NAMALWA (cell line): ENCODE measurements at regions not wholly inside any gene's neighbourhood (a gene's known extent, or its start where the extent isn't known, plus 50 kb on each side); places are given as distances from the start of the nearest gene placed in this dataset.
"Not testable (repeated sequence)": the region's sequence is repeated elsewhere in the genome, so short reads cannot be mapped to it uniquely, and the experiment has no call there.

Experiments used
- DNase-seq: peaks from one replicate; pipeline ENCODE4 v3.0.0-alpha.2; 2015; ENCODE audit warnings: low spot score

- DNase-seq = no peak
These were observed 112.7 kb downstream of the GJA1 start for GRCh38 chr6:121548131-121548530.

GRCh38 chr6:121549736-121550135 lies 114.3 kb downstream of the GJA1 start:
- DNase-seq = no peak

- no peak for DNase-seq
These were observed 115.1 kb downstream of the GJA1 start for GRCh38 chr6:121550491-121551010.

- no peak for DNase-seq
These were observed 119.8 kb downstream of the GJA1 start for GRCh38 chr6:121555201-121555600.

GRCh38 chr6:121556149-121556548 lies 120.7 kb downstream of the GJA1 start:
- DNase-seq = not testable (repeated sequence)

- DNase-seq = no peak
These were observed 121.9 kb downstream of the GJA1 start for GRCh38 chr6:121557146-121557940.

GRCh38 chr6:121559611-121560269 lies 124.3 kb downstream of the GJA1 start:
- DNase-seq = no peak

GRCh38 chr6:121560476-121560875 lies 125.0 kb downstream of the GJA1 start:
- no peak for DNase-seq

GRCh38 chr6:121563286-121563685 lies 127.8 kb downstream of the GJA1 start:
- DNase-seq = no peak

GRCh38 chr6:121564529-121564928 lies 129.1 kb downstream of the GJA1 start:
- not testable (repeated sequence) for DNase-seq

- no peak for DNase-seq
These were observed 136.0 kb downstream of the GJA1 start for GRCh38 chr6:121571455-121571854.

- DNase-seq = no peak
These were observed 138.0 kb downstream of the GJA1 start for GRCh38 chr6:121573481-121573880.

- DNase-seq = no peak
These were observed 142.8 kb downstream of the GJA1 start for GRCh38 chr6:121578216-121578615.

- DNase-seq = no peak
These were observed 144.0 kb downstream of the GJA1 start for GRCh38 chr6:121579478-121579877.

GRCh38 chr6:121581327-121581726 lies 145.9 kb downstream of the GJA1 start:
- DNase-seq = no peak

- no peak for DNase-seq
These were observed 146.8 kb downstream of the GJA1 start for GRCh38 chr6:121582262-121582661.

- DNase-seq = no peak
These were observed 149.3 kb downstream of the GJA1 start for GRCh38 chr6:121584586-121585369.

- no peak for DNase-seq
These were observed 155.0 kb downstream of the GJA1 start for GRCh38 chr6:121590438-121590837.

GRCh38 chr6:121590916-121591315 lies 155.5 kb downstream of the GJA1 start:
- no peak for DNase-seq

- no peak for DNase-seq
These were observed 157.0 kb downstream of the GJA1 start for GRCh38 chr6:121592261-121592935.

- DNase-seq = no peak
These were observed 157.7 kb downstream of the GJA1 start for GRCh38 chr6:121593011-121593641.
